HUES48 (cell line): ENCODE measurements at regions not wholly inside any gene's neighbourhood (a gene's known extent, or its start where the extent isn't known, plus 50 kb on each side); places are given as distances from the start of the nearest gene placed in this dataset.

ENCODE experiments used
- H3K27ac ChIP-seq: one replicate; pipeline ENCODE4 v1.7.0; 2013; ENCODE audit warnings: low read depth, low read length, inconsistent platforms
- H3K27me3 ChIP-seq: 2 replicates; pipeline ENCODE4 v1.6.1; 2013; ENCODE audit warnings: mild to moderate bottlenecking, low read length; ENCODE audit not compliant: control insufficient read depth, insufficient read depth
- H3K36me3 ChIP-seq: 2 replicates; pipeline ENCODE4 v1.6.1; 2013; ENCODE audit warnings: low read length; ENCODE audit not compliant: control insufficient read depth, insufficient read depth
- H3K4me1 ChIP-seq: 2 replicates; pipeline ENCODE4 v1.6.1; 2013; ENCODE audit warnings: mild to moderate bottlenecking, low read length; ENCODE audit not compliant: control insufficient read depth, insufficient read depth
- H3K4me3 ChIP-seq: 2 replicates; pipeline ENCODE4 v1.5.1; 2013; ENCODE audit warnings: mild to moderate bottlenecking, low read depth, low read length
- H3K9ac ChIP-seq: 2 replicates; pipeline ENCODE4 v1.6.1; 2013; ENCODE audit warnings: mild to moderate bottlenecking, low read depth, low read length, moderate library complexity
- H3K9me3 ChIP-seq: 2 replicates; pipeline ENCODE4 v1.6.1; 2013; ENCODE audit warnings: low read length; ENCODE audit not compliant: control insufficient read depth, insufficient read depth

DNA sequence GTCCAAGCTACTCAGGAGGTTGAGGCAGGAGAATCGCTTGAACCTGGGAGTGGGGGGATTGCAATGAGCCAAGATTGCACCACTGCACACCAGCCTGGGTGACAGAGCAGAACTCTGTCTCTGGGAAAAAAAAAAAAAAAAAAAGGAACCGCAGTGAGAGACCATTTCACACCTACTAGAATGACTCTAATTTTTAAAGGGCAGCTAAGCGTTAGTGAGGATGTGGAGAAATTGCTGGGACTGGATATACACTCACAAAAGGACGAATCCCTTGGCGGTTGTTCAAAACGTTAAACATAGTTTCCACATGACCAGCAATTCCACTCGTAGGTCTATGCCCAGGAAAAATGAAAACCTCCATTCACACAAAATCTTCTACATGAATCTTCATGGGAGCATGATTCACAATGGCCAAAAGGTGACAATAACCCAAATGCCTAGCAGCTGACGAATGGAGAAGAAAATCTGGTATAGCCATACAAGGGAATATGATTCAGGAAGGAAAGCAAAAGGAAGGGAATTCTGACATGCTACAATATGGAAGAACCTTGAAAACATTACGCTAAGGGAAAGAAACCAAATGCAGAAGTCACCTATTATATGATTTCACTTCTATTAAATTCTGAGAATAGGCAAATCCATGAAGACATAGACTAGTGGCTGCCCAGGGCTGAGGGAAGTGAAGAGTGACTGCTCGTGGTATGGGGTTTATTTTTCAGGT, 127.0 kb downstream of the CHSY1 start:
- no peak overlapping the region for H3K9ac ChIP-seq
- no peak overlapping the region for H3K4me3 ChIP-seq
- peaks cover 7% of the 10 kb centered on the region; the same call in 1 of the 2 replicates for H3K9me3 ChIP-seq
- H3K36me3 ChIP-seq = no peaks in the 10 kb centered on the region
- H3K4me1 ChIP-seq = peaks cover 25% of the 10 kb centered on the region
- H3K27me3 ChIP-seq = no peaks in the 10 kb centered on the region
- H3K27ac ChIP-seq = no peak overlapping the region

DNA sequence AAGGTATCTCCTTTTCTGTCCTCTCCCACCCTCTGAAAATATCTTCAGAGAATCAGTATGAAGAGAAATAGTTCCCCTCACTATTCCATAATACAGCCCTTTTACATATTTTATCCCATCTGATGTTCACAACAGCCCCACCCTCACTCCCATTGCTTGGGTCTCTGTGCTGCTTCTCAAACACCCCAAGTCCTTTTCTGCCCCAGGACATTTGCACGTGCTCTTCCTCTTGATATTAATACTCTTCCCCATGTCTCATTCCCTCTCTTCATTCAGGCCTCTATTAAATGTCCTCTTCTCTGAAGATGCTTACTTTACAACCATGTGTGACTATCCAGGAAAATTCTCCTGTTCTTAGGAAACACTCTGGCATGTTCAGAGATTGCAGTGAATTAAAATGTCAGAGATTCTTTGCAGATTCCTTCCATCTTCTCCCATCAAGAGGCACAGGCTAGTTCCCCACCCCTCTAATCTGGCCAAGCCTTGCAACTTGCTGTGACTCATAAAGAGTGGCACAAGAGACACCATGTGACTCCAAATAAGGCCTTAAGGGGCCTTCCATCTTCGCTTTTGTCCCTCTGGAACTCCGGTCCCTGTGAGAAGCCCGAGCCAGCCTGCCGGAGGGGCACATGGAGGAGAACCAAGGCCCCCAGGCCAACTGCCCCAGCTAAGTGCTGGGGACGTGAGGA, 128.5 kb downstream of the CHSY1 start:
- Histone ChIP-seq H3K9me3 (peaks cover 5% of the 10 kb centered on the region; the same call in 1 of the 2 replicates), H3K9ac (no peak overlapping the region), H3K36me3 (no peaks in the 10 kb centered on the region), H3K27ac (no peak overlapping the region), H3K4me3 (no peak overlapping the region), H3K4me1 (peaks cover 25% of the 10 kb centered on the region), H3K27me3 (no peaks in the 10 kb centered on the region)

DNA sequence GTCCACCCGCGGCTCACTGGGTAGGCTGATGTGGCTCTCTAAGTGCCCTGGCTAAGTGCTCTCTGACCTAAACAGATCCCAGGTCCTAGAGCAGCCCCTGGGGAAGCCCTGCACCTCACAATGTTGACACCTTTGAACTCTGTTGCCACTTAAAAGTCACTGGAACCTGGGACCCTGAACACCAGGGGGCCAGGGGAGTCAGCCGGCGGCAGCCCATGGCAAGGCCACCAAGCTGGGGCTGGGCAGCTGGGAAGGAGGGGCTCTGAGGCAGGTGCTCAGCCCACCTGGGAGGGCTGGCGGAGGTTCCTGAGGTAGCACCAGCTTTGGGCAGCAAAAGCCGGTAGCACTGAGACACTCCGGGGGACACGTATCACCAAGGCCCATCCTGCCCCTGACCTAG, 129.0 kb downstream of the CHSY1 start:
- H3K4me1 ChIP-seq = peaks cover 25% of the 10 kb centered on the region
- no peak overlapping the region for H3K27ac ChIP-seq

DNA sequence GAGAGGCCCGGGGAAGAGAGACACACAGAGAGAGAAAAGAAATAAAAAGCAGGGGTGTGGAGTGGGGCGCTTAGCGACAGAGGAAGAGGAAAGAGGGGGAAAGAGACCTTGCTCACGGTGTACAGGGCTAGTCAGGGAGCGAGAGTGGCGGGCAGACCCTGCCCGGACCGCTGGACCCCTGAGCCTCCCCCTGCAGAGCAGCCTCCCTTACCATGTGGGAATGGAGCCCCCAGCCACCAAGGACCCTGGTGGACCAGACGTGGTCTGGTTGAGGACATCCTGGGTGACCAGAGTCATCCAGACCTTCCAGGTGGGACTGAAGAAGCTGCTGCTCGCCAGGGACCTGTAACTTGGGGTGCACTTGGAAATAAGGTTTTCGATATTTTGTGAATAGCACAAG, 129.6 kb downstream of the CHSY1 start:
- no peak overlapping the region for H3K27ac ChIP-seq
- no peak overlapping the region for H3K4me3 ChIP-seq
- H3K9ac ChIP-seq = no peak overlapping the region
- no peaks in the 10 kb centered on the region for H3K36me3 ChIP-seq
- peaks cover 23% of the 10 kb centered on the region for H3K4me1 ChIP-seq
- H3K27me3 ChIP-seq = no peaks in the 10 kb centered on the region
- H3K9me3 ChIP-seq = no peaks in the 10 kb centered on the region

More for the DNA sequence above, 129.0 kb downstream of the CHSY1 start:
- peaks cover under 1% of the 10 kb centered on the region; the same call in 1 of the 2 replicates for H3K9me3 ChIP-seq
- no peak overlapping the region for H3K4me3 ChIP-seq
- no peaks in the 10 kb centered on the region for H3K36me3 ChIP-seq
- no peak overlapping the region for H3K9ac ChIP-seq
- no peaks in the 10 kb centered on the region for H3K27me3 ChIP-seq

DNA sequence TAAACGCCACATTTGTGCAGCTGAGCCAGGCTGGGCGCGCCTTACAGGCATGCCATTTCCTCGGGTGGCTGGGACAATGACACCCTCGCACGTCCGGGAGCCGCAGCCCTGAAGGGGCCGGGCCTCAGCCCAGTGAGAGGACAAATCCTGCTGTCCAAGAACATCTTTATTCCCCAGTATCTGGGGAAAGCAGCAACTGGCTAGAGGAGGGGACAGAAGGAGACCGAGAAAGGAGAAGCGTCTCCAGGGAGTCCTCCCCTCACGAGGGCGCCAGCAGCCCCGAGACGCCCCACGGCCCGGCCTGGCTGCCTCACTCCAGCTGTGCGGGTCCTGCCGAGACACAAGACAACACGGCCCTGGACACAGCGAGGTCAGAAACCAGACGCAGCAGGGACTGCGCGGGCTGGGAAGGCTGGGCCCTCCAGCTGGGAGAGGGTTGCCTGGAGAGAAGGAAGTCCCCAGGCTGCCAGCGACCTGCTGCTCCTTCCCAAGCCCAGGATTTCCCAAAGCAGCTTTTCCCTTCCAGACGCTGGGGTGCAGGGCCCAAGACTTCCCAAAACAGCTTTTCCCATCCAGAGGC, 130.2 kb downstream of the CHSY1 start:
- Histone ChIP-seq H3K27me3 (no peaks in the 10 kb centered on the region), H3K4me3 (no peak overlapping the region), H3K9ac (no peak overlapping the region), H3K27ac (peak overlapping the region; percentile 7), H3K9me3 (no peaks in the 10 kb centered on the region), H3K36me3 (no peaks in the 10 kb centered on the region), H3K4me1 (peaks cover 16% of the 10 kb centered on the region)

DNA sequence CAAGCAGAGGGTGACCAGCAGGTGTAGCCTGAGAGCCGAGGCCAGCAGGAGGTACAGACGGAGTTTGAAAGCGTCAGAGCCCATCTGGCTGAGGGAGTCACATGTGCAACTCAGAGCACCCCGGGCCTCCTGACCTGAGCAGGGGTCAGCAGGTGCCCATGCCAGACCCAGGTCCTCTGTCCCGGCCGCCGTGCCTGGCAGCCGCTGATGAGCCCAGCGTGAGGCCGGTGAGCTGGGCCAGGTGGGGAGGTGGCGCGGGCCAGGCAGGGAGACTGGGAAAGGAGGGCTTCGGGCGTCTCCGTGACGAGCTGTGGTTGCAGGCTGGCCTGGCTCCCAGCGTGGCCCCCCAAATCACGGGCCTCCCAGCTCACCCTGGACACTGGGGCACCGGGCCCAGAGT, 130.9 kb downstream of the CHSY1 start:
- no peaks in the 10 kb centered on the region for H3K27me3 ChIP-seq
- H3K27ac ChIP-seq = no peak overlapping the region
- H3K36me3 ChIP-seq = no peaks in the 10 kb centered on the region
- H3K4me3 ChIP-seq = no peak overlapping the region
- no peak overlapping the region for H3K9ac ChIP-seq
- H3K4me1 ChIP-seq = peaks cover 12% of the 10 kb centered on the region
- no peaks in the 10 kb centered on the region for H3K9me3 ChIP-seq

DNA sequence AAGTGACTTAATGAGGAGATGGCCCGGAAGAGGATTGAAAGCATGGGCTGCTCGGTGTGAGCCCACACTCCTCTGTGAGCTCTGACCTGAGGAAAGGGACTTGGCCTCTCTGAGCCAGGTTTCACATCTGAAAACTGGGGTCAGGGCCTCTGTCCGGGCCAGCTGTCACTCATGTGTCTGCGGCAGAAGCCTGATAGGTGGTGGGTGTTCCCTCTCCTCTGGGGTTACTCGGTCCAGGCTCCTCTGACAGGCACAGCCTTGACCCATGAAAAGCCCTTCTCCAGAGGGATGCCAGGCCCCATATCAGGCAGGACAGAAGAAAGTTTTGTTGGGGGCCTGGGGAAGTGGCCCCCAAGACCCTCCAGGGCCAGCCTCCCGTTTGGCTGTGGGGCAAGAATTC, 131.4 kb downstream of the CHSY1 start:
- no peak overlapping the region for H3K9ac ChIP-seq

More for the DNA sequence above, 131.4 kb downstream of the CHSY1 start:
- H3K27ac ChIP-seq = no peak overlapping the region
- no peaks in the 10 kb centered on the region for H3K9me3 ChIP-seq
- H3K4me3 ChIP-seq = no peak overlapping the region
- H3K27me3 ChIP-seq = no peaks in the 10 kb centered on the region
- H3K4me1 ChIP-seq = peaks cover 12% of the 10 kb centered on the region
- H3K36me3 ChIP-seq = no peaks in the 10 kb centered on the region
